ENCODE measurements at regions not wholly inside any gene's neighbourhood (a gene's known extent, or its start where the extent isn't known, plus 50 kb on each side); places are given as distances from the start of the nearest gene placed in this dataset.

- H3K27me3 Mint-ChIP-seq (ENCODE audit: low read depth in 3 of 3) = no peaks in the 10 kb centered on the region
- no peak overlapping the region for H3K4me3 Mint-ChIP-seq
- H3K9ac ChIP-seq (ENCODE audit: insufficient read depth, low read length, poor library complexity, severe bottlenecking) = no peak overlapping the region
- H3K9me3 ChIP-seq (replicated peaks in 1 of 2; ENCODE audit: control insufficient read depth in 1 of 2, insufficient read depth in 1 of 2, low read length in 2 of 2) = peaks cover 8 to 13% of the 10 kb centered on the region in 2 donors
- H3K27ac ChIP-seq (ENCODE audit: low read depth in 1 of 2, low read length in 2 of 2) = no peak overlapping the region
- H3K36me3 ChIP-seq (replicated peaks in 1 of 2; ENCODE audit: control insufficient read depth in 1 of 2, insufficient read depth in 2 of 2, low read length in 2 of 2) = no peaks in the 10 kb centered on the region
- H3K9me3 Mint-ChIP-seq = peaks cover 8 to 15% (median 11%) of the 10 kb centered on the region in 7 donors
- H3K36me3 Mint-ChIP-seq = no peaks in the 10 kb centered on the region
- H4K20me1 ChIP-seq (ENCODE audit: insufficient read depth, low read length) = no peaks in the 10 kb centered on the region
- no peaks in the 10 kb centered on the region for H3K4me1 Mint-ChIP-seq
- no peaks in the 10 kb centered on the region for H3K27me3 ChIP-seq (ENCODE audit: control insufficient read depth in 2 of 2, insufficient read depth in 2 of 2, low read length in 2 of 2)
- no peak for DNase-seq
- TF ChIP-seq CTCF (IDR thresholded peaks at IDR 0.05) = no peak
- H3K4me2 ChIP-seq (replicated peaks; ENCODE audit: extremely low read depth, low read length, poor library complexity, severe bottlenecking) = no peak overlapping the region
- H3K27ac Mint-ChIP-seq = no peak overlapping the region
- no peak overlapping the region for H3K4me3 ChIP-seq (replicated peaks in 1 of 3; ENCODE audit: low read depth in 2 of 3, low read length in 3 of 3)
- H2AFZ ChIP-seq (ENCODE audit: insufficient read depth, low read depth, low read length, poor library complexity, severe bottlenecking) = no peak overlapping the region
- WGBS (ENCODE audit: insufficient coverage) = no CpG with 5 or more reads among the region's 1 CpG
- intact Hi-C loops (cut with micrococcal nuclease) = no loop called here
- no peaks in the 10 kb centered on the region for H3K79me2 ChIP-seq (ENCODE audit: insufficient read depth, low read length)
- H3K4me1 ChIP-seq (ENCODE audit: control insufficient read depth in 1 of 2, insufficient read depth in 2 of 2, low read length in 2 of 2) = no peaks in the 10 kb centered on the region
Observed at GRCh38 chr6:3957321-3957720, 108.1 kb downstream of the FAM50B start.

- H4K20me1 ChIP-seq (ENCODE audit: insufficient read depth, low read length) = no peaks in the 10 kb centered on the region
- peaks cover 8 to 13% (median 11%) of the 10 kb centered on the region in 7 donors for H3K9me3 Mint-ChIP-seq
- no peaks in the 10 kb centered on the region for H3K4me1 Mint-ChIP-seq
- no peaks in the 10 kb centered on the region for H3K79me2 ChIP-seq (ENCODE audit: insufficient read depth, low read length)
- no peak overlapping the region for H3K4me2 ChIP-seq (replicated peaks; ENCODE audit: extremely low read depth, low read length, poor library complexity, severe bottlenecking)
- no peak overlapping the region for H3K4me3 ChIP-seq (replicated peaks in 1 of 3; ENCODE audit: low read depth in 2 of 3, low read length in 3 of 3)
- H3K27me3 Mint-ChIP-seq (ENCODE audit: low read depth in 3 of 3) = no peaks in the 10 kb centered on the region
- no peaks in the 10 kb centered on the region for H3K36me3 ChIP-seq (replicated peaks in 1 of 2; ENCODE audit: control insufficient read depth in 1 of 2, insufficient read depth in 2 of 2, low read length in 2 of 2)
- WGBS (ENCODE audit: insufficient coverage) = 94% methylated on average over 6 of the region's 7 CpGs
- no peak for TF ChIP-seq CTCF (IDR thresholded peaks at IDR 0.05)
- H3K9ac ChIP-seq (ENCODE audit: insufficient read depth, low read length, poor library complexity, severe bottlenecking) = no peak overlapping the region
- H3K27ac Mint-ChIP-seq = no peak overlapping the region
- H3K4me3 Mint-ChIP-seq = no peak overlapping the region
- H3K9me3 ChIP-seq (replicated peaks in 1 of 2; ENCODE audit: control insufficient read depth in 1 of 2, insufficient read depth in 1 of 2, low read length in 2 of 2) = peaks cover 8 to 13% of the 10 kb centered on the region in 2 donors
- H3K27me3 ChIP-seq (ENCODE audit: control insufficient read depth in 2 of 2, insufficient read depth in 2 of 2, low read length in 2 of 2) = no peaks in the 10 kb centered on the region
- no peak overlapping the region for H3K27ac ChIP-seq (ENCODE audit: low read depth in 1 of 2, low read length in 2 of 2)
- no peak for DNase-seq
- no peaks in the 10 kb centered on the region for H3K36me3 Mint-ChIP-seq
- no peaks in the 10 kb centered on the region for H3K4me1 ChIP-seq (ENCODE audit: control insufficient read depth in 1 of 2, insufficient read depth in 2 of 2, low read length in 2 of 2)
- H2AFZ ChIP-seq (ENCODE audit: insufficient read depth, low read depth, low read length, poor library complexity, severe bottlenecking) = no peak overlapping the region
- intact Hi-C loops (cut with micrococcal nuclease) = no loop called here
Observed at GRCh38 chr6:3958255-3958654, 109.1 kb downstream of the FAM50B start.
